Loucy (cell line): ENCODE measurements at regions not wholly inside any gene's neighbourhood (a gene's known extent, or its start where the extent isn't known, plus 50 kb on each side); places are given as distances from the start of the nearest gene placed in this dataset.

Experiments
- EZH2phosphoT487 ChIP-seq: fragments of 200-600 bp; IDR thresholded peaks from 2 replicates; pipeline ENCODE4 v1.6.1; 2018; ENCODE audit warnings: antibody characterized with exemption, mild to moderate bottlenecking, moderate library complexity, borderline replicate concordance
- TF ChIP-seq, protein P1 (sequence below): fragments of 200-600 bp; sonication (generic); conservative IDR thresholded peaks from 2 replicates; pipeline ENCODE4 v1.5.1; 2014; ENCODE audit warnings: mild to moderate bottlenecking, antibody characterized with exemption, low read length

DNA sequence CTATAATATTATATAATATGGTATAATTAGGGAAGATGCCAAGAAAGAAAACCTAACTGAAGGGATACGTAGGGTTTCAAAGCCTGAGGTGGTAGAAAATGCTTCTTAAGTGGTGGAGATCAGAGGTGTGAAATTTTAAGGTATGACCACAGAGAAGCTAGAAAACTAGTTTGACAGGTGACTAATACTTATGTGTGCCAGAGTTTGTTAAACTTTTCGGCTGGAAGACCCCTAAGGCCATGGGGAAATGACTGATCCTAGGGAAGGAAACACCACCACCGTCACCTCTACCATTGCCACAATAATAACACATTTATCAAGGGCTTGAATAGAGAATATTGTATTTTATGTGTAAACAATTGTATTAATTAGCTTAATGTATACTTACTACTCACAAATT, 261.4 kb upstream of the GBE1 start:
- TF ChIP-seq, protein P1, sequence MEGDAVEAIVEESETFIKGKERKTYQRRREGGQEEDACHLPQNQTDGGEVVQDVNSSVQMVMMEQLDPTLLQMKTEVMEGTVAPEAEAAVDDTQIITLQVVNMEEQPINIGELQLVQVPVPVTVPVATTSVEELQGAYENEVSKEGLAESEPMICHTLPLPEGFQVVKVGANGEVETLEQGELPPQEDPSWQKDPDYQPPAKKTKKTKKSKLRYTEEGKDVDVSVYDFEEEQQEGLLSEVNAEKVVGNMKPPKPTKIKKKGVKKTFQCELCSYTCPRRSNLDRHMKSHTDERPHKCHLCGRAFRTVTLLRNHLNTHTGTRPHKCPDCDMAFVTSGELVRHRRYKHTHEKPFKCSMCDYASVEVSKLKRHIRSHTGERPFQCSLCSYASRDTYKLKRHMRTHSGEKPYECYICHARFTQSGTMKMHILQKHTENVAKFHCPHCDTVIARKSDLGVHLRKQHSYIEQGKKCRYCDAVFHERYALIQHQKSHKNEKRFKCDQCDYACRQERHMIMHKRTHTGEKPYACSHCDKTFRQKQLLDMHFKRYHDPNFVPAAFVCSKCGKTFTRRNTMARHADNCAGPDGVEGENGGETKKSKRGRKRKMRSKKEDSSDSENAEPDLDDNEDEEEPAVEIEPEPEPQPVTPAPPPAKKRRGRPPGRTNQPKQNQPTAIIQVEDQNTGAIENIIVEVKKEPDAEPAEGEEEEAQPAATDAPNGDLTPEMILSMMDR: no peak
- TF ChIP-seq EZH2phosphoT487: no peak
